NCI-H187 treated with DMSO at 0.1 percent for 48 hours (cell line): ENCODE measurements at regions not wholly inside any gene's neighbourhood (a gene's known extent, or its start where the extent isn't known, plus 50 kb on each side); places are given as distances from the start of the nearest gene placed in this dataset.

ENCODE experiments used
- DNase-seq: peaks from one replicate; lab custom pipeline; 2025; lab: John Stamatoyannopoulos, UW

GRCh38 chr2:160878618-160879017, 281.6 kb upstream of the TANK start:
- no peak for DNase-seq

- no peak for DNase-seq
Measured at GRCh38 chr2:160882906-160883305, 277.3 kb upstream of the TANK start.

GRCh38 chr2:160884056-160884455, 276.2 kb upstream of the TANK start:
- no peak for DNase-seq

- DNase-seq: no peak
Measured at GRCh38 chr2:160889439-160890170, 270.6 kb upstream of the TANK start.

- no peak for DNase-seq
Measured at GRCh38 chr2:160890667-160891352, 269.4 kb upstream of the TANK start.

GRCh38 chr2:160891353-160891740, 268.9 kb upstream of the TANK start:
- DNase-seq: no peak

GRCh38 chr2:160892204-160892603, 268.0 kb upstream of the TANK start:
- no peak for DNase-seq

GRCh38 chr2:160893581-160893980, 266.6 kb upstream of the TANK start:
- no peak for DNase-seq

- no peak for DNase-seq
Measured at GRCh38 chr2:160898581-160899307, 261.5 kb upstream of the TANK start.

- DNase-seq: no peak
Measured at GRCh38 chr2:160901613-160902012, 258.6 kb upstream of the TANK start.

GRCh38 chr2:160905862-160906261, 254.4 kb upstream of the TANK start:
- no peak for DNase-seq

GRCh38 chr2:160906878-160907277, 253.3 kb upstream of the TANK start:
- no peak for DNase-seq

GRCh38 chr2:160907738-160908137, 252.5 kb upstream of the TANK start:
- DNase-seq: no peak

- no peak for DNase-seq
Measured at GRCh38 chr2:160908157-160908556, 252.1 kb upstream of the TANK start.

GRCh38 chr2:160909781-160910242, 250.4 kb upstream of the TANK start:
- no peak for DNase-seq

- DNase-seq: no peak
Measured at GRCh38 chr2:160910681-160911080, 249.5 kb upstream of the TANK start.

- no peak for DNase-seq
Measured at GRCh38 chr2:160911258-160911657, 249.0 kb upstream of the TANK start.

- DNase-seq: no peak
Measured at GRCh38 chr2:160912276-160912675, 248.0 kb upstream of the TANK start.

GRCh38 chr2:160913323-160913722, 246.9 kb upstream of the TANK start:
- no peak for DNase-seq

GRCh38 chr2:160914217-160914616, 246.0 kb upstream of the TANK start:
- no peak for DNase-seq

- DNase-seq: no peak
Measured at GRCh38 chr2:160916300-160916699, 243.9 kb upstream of the TANK start.

- no peak for DNase-seq
Measured at GRCh38 chr2:160917850-160918249, 242.4 kb upstream of the TANK start.

- no peak for DNase-seq
Measured at GRCh38 chr2:160918258-160918657, 242.0 kb upstream of the TANK start.
